ENCODE measurements at regions not wholly inside any gene's neighbourhood (a gene's known extent, or its start where the extent isn't known, plus 50 kb on each side); places are given as distances from the start of the nearest gene placed in this dataset.

- TF ChIP-seq CTCF (IDR thresholded peaks at IDR 0.05; ENCODE audit: low read depth, low read length, missing input control) (no peak), RAD21 (IDR thresholded peaks at IDR 0.05) (no peak), REST (IDR thresholded peaks at IDR 0.05) (no peak), ATF3 (IDR thresholded peaks at IDR 0.05) (no peak), YY1 (IDR thresholded peaks at IDR 0.05) (no peak), GABPA (IDR thresholded peaks at IDR 0.05 in 1 of 2, conservative IDR thresholded peaks at IDR 0.05 in 1 of 2) (no peak), MAX (IDR thresholded peaks at IDR 0.05) (no peak), RXRA (IDR thresholded peaks at IDR 0.05) (no peak), TAF1 (conservative IDR thresholded peaks at IDR 0.05) (no peak), HNF4A (conservative IDR thresholded peaks at IDR 0.05) (no peak), SP1 (IDR thresholded peaks at IDR 0.05) (no peak)
These were observed 271.4 kb downstream of the ETAA1 start for GRCh38 chr2:67668538-67668937.
